ENCODE measurements at regions not wholly inside any gene's neighbourhood (a gene's known extent, or its start where the extent isn't known, plus 50 kb on each side); places are given as distances from the start of the nearest gene placed in this dataset.
"Not testable (repeated sequence)": the region's sequence is repeated elsewhere in the genome, so short reads cannot be mapped to it uniquely, and the experiment has no call there.

DNA sequence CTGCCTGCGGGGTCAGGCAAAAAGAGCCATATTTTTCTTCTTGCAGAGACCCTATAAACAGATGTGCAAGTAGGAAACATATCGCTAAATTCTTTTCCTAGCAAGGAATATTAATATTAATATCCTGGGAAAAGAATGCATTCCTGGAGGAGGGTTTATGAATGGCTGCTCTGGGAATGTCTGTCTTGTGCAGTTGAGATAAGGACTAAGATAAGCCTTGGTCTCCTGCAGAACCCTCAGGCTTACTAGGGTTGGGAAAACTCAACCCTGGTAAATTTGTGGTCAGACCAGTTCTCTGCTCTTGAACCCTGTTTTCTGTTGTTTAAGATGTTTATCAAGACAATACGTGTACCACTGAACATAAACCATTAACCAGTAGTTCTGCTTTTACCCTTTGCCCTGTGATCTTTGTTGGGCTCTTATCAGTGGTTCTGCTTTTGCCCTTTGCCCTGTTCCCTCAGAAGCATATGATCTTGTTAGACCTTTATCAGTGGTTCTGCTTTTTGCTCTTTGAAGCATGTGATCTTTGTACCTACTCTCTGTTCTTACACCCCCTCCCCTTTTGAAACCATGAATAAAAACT lies 1548.2 kb upstream of the FLRT2 start:
- TF ChIP-seq, protein P1, sequence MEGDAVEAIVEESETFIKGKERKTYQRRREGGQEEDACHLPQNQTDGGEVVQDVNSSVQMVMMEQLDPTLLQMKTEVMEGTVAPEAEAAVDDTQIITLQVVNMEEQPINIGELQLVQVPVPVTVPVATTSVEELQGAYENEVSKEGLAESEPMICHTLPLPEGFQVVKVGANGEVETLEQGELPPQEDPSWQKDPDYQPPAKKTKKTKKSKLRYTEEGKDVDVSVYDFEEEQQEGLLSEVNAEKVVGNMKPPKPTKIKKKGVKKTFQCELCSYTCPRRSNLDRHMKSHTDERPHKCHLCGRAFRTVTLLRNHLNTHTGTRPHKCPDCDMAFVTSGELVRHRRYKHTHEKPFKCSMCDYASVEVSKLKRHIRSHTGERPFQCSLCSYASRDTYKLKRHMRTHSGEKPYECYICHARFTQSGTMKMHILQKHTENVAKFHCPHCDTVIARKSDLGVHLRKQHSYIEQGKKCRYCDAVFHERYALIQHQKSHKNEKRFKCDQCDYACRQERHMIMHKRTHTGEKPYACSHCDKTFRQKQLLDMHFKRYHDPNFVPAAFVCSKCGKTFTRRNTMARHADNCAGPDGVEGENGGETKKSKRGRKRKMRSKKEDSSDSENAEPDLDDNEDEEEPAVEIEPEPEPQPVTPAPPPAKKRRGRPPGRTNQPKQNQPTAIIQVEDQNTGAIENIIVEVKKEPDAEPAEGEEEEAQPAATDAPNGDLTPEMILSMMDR (conservative IDR thresholded peaks at IDR 0.05; ENCODE audit: low read depth in 2 of 2): not testable (repeated sequence)
- not testable (repeated sequence) for TF ChIP-seq REST (IDR thresholded peaks at IDR 0.05; ENCODE audit: unreplicated experiment); POLR2AphosphoS5 (IDR thresholded peaks at IDR 0.05; ENCODE audit: low read depth); EZH2phosphoT487 (IDR thresholded peaks at IDR 0.05; ENCODE audit: unreplicated experiment); EZH2 (IDR thresholded peaks at IDR 0.05; ENCODE audit: low read depth, unreplicated experiment); CREB1 (CRISPR knock-in tag; IDR thresholded peaks at IDR 0.05; ENCODE audit: low read depth); STAT1 (IDR thresholded peaks at IDR 0.05; ENCODE audit: unreplicated experiment); JUNB (IDR thresholded peaks at IDR 0.05; ENCODE audit: unreplicated experiment)

All from GM23338 (cell line).